Mammary epithelial cell (primary cell): ENCODE measurements at regions not wholly inside any gene's neighbourhood (a gene's known extent, or its start where the extent isn't known, plus 50 kb on each side); places are given as distances from the start of the nearest gene placed in this dataset.

Source experiments
- EZH2 ChIP-seq: IDR thresholded peaks from 2 replicates; pipeline ENCODE4 v1.6.1; 2012; ENCODE audit warnings: low read length, inconsistent platforms, borderline replicate concordance
- TF ChIP-seq, protein P1 (sequence below), 2 donors: IDR thresholded peaks in 1 of 2; conservative IDR thresholded peaks in 1 of 2; 2 replicates each; pipeline ENCODE4 v1.5.1; 2011 to 2012; ENCODE audit warnings: inconsistent platforms in 2 of 2, low read length in 2 of 2, mild to moderate bottlenecking in 2 of 2, control low read depth in 1 of 2, low read depth in 1 of 2; ENCODE audit not compliant: insufficient read depth in 1 of 2; ENCODE audit errors: extremely low read depth in 1 of 2

DNA sequence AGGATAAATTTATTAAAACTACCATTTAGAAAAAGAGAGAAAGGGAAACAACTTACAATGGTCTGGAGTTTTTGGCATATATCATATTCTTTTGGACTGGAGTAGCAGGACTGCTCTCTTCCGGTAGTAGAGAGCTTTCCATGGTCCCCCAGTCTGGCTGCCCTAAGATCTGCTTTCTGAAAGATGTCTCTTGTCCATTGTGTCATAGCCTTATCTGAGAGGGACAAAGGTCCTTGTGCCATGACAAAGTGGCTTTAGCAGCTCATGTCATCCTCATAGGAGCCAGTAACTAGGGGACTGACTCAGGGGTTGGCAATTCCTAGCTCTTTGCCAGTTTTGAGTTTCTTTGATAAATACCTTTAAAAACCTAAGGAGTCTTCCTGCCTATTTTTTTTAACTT lies 505.5 kb upstream of the ZEB2 start:
- TF ChIP-seq, protein P1, sequence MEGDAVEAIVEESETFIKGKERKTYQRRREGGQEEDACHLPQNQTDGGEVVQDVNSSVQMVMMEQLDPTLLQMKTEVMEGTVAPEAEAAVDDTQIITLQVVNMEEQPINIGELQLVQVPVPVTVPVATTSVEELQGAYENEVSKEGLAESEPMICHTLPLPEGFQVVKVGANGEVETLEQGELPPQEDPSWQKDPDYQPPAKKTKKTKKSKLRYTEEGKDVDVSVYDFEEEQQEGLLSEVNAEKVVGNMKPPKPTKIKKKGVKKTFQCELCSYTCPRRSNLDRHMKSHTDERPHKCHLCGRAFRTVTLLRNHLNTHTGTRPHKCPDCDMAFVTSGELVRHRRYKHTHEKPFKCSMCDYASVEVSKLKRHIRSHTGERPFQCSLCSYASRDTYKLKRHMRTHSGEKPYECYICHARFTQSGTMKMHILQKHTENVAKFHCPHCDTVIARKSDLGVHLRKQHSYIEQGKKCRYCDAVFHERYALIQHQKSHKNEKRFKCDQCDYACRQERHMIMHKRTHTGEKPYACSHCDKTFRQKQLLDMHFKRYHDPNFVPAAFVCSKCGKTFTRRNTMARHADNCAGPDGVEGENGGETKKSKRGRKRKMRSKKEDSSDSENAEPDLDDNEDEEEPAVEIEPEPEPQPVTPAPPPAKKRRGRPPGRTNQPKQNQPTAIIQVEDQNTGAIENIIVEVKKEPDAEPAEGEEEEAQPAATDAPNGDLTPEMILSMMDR (conservative IDR thresholded peaks at IDR 0.05 in 1 of 2, IDR thresholded peaks at IDR 0.05 in 1 of 2; ENCODE audit: extremely low read depth in 1 of 2, insufficient read depth in 1 of 2, low read depth in 1 of 2, low read length in 2 of 2) = no peak
- TF ChIP-seq EZH2 = no peak
